ENCODE measurements at regions not wholly inside any gene's neighbourhood (a gene's known extent, or its start where the extent isn't known, plus 50 kb on each side); places are given as distances from the start of the nearest gene placed in this dataset.

DNA sequence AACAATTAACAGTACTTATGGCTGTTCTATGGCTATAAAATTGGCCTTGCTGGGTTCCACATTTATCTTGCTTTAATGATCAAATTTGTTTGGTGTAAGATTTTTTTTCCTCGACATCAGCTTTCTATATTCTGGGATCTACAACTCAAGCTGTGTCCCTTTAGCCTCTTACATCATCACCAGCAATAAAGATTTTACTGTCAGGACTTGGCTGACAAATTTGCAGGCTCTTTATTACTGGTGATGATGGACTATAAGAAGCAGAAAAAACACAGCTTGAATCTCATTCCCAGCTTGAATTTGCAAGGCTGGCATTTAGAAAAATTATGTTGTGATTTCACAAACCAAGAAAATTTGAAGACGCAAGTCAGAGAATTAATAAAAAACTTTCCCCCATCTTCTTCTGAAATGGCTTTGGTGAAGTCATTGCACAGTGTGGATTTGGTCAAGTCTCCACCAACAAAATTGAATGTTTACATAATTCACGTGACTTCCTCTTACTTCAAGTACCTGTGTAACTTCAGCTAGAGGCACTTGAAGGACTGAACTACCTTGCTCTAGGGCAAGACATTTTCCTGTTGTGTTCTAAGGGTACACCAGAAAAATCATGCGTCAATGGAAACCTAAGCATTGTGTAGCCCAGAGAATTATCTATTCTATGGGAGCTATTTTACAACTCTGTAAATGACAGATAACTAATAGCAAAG lies 175.0 kb downstream of the CBLN4 start:
- TF ChIP-seq, protein P1, sequence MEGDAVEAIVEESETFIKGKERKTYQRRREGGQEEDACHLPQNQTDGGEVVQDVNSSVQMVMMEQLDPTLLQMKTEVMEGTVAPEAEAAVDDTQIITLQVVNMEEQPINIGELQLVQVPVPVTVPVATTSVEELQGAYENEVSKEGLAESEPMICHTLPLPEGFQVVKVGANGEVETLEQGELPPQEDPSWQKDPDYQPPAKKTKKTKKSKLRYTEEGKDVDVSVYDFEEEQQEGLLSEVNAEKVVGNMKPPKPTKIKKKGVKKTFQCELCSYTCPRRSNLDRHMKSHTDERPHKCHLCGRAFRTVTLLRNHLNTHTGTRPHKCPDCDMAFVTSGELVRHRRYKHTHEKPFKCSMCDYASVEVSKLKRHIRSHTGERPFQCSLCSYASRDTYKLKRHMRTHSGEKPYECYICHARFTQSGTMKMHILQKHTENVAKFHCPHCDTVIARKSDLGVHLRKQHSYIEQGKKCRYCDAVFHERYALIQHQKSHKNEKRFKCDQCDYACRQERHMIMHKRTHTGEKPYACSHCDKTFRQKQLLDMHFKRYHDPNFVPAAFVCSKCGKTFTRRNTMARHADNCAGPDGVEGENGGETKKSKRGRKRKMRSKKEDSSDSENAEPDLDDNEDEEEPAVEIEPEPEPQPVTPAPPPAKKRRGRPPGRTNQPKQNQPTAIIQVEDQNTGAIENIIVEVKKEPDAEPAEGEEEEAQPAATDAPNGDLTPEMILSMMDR (conservative IDR thresholded peaks at IDR 0.05; ENCODE audit: low read depth, low read length), result no peak
- TF ChIP-seq EZH2 (IDR thresholded peaks at IDR 0.05; ENCODE audit: borderline replicate concordance, low read depth, low read length, poor library complexity, severe bottlenecking), result no peak
- no peaks in the 10 kb centered on the region for H3K36me3 ChIP-seq (ENCODE audit: insufficient read depth, low read length, poor library complexity, severe bottlenecking)
- H3K27me3 ChIP-seq (replicated peaks; ENCODE audit: insufficient read depth, low read depth, low read length, poor library complexity), result no peaks in the 10 kb centered on the region
- POLR2A ChIA-PET (ENCODE audit: low non-redundant PET), result no interaction called here
- H3K27ac ChIP-seq (ENCODE audit: low read depth, low read length, poor library complexity, severe bottlenecking), result no peak overlapping the region
- H3K4me3 ChIP-seq (ENCODE audit: low read depth, low read length, poor library complexity, severe bottlenecking), result no peak overlapping the region
- no peak for DNase-seq (ENCODE audit: low spot score)
- intact Hi-C loops (cut with micrococcal nuclease; ENCODE audit: unreplicated experiment), result loop anchor here (5.0 kb wide), 1 partner anchor 172 kb away; no protein-coding TSS in a partner anchor
- BruUV-seq (replicated peaks), result no TSS peak
- no peaks in the 10 kb centered on the region for H3K4me1 ChIP-seq (ENCODE audit: insufficient read depth, low read length, poor library complexity, severe bottlenecking)
- CTCF ChIA-PET, result no interaction called here
- peaks cover 22% of the 10 kb centered on the region for H3K9me3 ChIP-seq (ENCODE audit: low read depth, low read length, poor library complexity, severe bottlenecking)

DNA sequence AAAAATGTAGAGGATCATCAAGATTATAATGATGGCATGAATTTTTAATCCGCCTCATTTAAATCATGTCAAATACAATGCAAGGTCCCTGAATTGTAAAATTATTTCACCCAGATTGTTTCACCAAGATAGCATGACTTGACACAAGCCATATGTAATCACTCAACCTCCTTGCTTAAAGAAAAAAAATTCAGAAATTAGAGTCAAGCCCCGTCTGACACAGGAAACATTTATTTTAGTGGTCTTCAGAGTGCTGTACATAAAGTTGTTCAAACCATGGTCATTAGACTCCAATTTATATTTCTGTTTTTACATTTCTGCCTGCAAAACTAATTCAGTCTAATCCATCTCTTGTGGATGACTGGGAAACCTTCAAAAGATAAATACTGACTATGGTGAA lies 200.2 kb downstream of the CBLN4 start:
- H3K9me3 ChIP-seq (ENCODE audit: low read depth, low read length, poor library complexity, severe bottlenecking), result peaks cover 19% of the 10 kb centered on the region
- POLR2A ChIA-PET (ENCODE audit: low non-redundant PET), result no interaction called here
- BruUV-seq (replicated peaks), result no TSS peak

DNA sequence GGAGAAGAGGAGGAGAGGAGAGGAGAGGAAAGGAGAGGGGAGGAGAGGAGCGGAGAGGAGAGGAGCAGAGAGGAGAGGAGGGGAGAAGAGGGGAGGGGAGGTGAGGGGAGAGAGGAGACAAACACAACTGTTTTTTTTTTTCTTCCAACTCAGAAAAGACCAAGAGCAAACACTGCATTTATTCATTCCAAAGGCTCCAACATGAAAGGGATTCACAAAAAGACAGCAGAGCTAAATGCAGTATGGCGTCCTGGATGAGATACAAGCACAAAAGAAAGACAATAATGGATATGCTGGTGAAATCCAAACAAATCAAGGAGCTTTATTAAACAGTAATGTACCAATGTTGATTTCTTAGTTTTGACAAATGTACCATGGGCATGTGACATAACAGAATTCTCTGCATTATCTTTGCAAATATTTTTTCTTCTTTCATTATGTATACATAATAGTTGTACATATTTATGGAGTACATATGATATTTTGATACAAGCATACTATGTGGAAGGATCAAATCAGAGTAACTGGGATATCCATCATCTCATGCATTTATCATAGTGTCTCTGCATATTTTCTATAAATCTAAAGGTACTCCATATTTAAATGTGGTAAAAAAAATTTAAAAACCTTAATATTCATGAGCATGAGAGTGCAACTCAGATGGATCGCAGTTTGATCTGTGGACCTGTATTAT lies 204.6 kb downstream of the CBLN4 start:
- Histone ChIP-seq H3K9me3 (ENCODE audit: low read depth, low read length, poor library complexity, severe bottlenecking) (peaks cover 19% of the 10 kb centered on the region), H3K27ac (ENCODE audit: low read depth, low read length, poor library complexity, severe bottlenecking) (no peak overlapping the region), H3K27me3 (replicated peaks; ENCODE audit: insufficient read depth, low read depth, low read length, poor library complexity) (no peaks in the 10 kb centered on the region), H3K4me1 (ENCODE audit: insufficient read depth, low read length, poor library complexity, severe bottlenecking) (no peaks in the 10 kb centered on the region), H3K4me3 (ENCODE audit: low read depth, low read length, poor library complexity, severe bottlenecking) (no peak overlapping the region), H3K36me3 (ENCODE audit: insufficient read depth, low read length, poor library complexity, severe bottlenecking) (no peaks in the 10 kb centered on the region)
- POLR2A ChIA-PET (ENCODE audit: low non-redundant PET), result no interaction called here
- CTCF ChIA-PET, result no interaction called here
- no peak for DNase-seq (ENCODE audit: low spot score)
- BruUV-seq (replicated peaks), result no TSS peak
- TF ChIP-seq EZH2 (IDR thresholded peaks at IDR 0.05; ENCODE audit: borderline replicate concordance, low read depth, low read length, poor library complexity, severe bottlenecking), result no peak
- TF ChIP-seq, protein P1 (conservative IDR thresholded peaks at IDR 0.05; ENCODE audit: low read depth, low read length), result no peak
- intact Hi-C loops (cut with micrococcal nuclease; ENCODE audit: unreplicated experiment), result no loop called here

More for the DNA sequence above, 200.2 kb downstream of the CBLN4 start:
- Histone ChIP-seq H3K27me3 (replicated peaks; ENCODE audit: insufficient read depth, low read depth, low read length, poor library complexity) (no peaks in the 10 kb centered on the region), H3K4me1 (ENCODE audit: insufficient read depth, low read length, poor library complexity, severe bottlenecking) (no peaks in the 10 kb centered on the region), H3K36me3 (ENCODE audit: insufficient read depth, low read length, poor library complexity, severe bottlenecking) (no peaks in the 10 kb centered on the region), H3K4me3 (ENCODE audit: low read depth, low read length, poor library complexity, severe bottlenecking) (no peak overlapping the region), H3K27ac (ENCODE audit: low read depth, low read length, poor library complexity, severe bottlenecking) (no peak overlapping the region)
- intact Hi-C loops (cut with micrococcal nuclease; ENCODE audit: unreplicated experiment), result no loop called here
- CTCF ChIA-PET, result no interaction called here
- TF ChIP-seq, protein P1 (conservative IDR thresholded peaks at IDR 0.05; ENCODE audit: low read depth, low read length), result no peak
- no peak for TF ChIP-seq EZH2 (IDR thresholded peaks at IDR 0.05; ENCODE audit: borderline replicate concordance, low read depth, low read length, poor library complexity, severe bottlenecking)
- DNase-seq (ENCODE audit: low spot score), result no peak
